ENCODE measurements at regions not wholly inside any gene's neighbourhood (a gene's known extent, or its start where the extent isn't known, plus 50 kb on each side); places are given as distances from the start of the nearest gene placed in this dataset.
"Not testable (repeated sequence)": the region's sequence is repeated elsewhere in the genome, so short reads cannot be mapped to it uniquely, and the experiment has no call there.

GRCh38 chr5:28313953-28314352 lies 1275.6 kb upstream of the CDH9 start:
- DNase-seq (no peak), ATAC-seq (no peak)
- Mint-ChIP-seq H3K27ac (no peak overlapping the region), H3K27me3 (no peaks in the 10 kb centered on the region), H3K36me3 (no peaks in the 10 kb centered on the region), H3K4me3 (no peak overlapping the region), H3K4me1 (peaks cover 0 to 1% (median 0%) of the 10 kb centered on the region in 4 donors), H3K9me3 (peaks cover 0 to 29% (median 8%) of the 10 kb centered on the region in 9 donors)
- POLR2A ChIA-PET: no interaction called here

- Mint-ChIP-seq H3K4me3 (no peak overlapping the region), H3K27me3 (no peaks in the 10 kb centered on the region), H3K27ac (no peak overlapping the region), H3K36me3 (no peaks in the 10 kb centered on the region), H3K9me3 (peaks cover 0 to 25% (median 4%) of the 10 kb centered on the region in 9 donors), H3K4me1 (peaks cover 0 to 1% (median 0%) of the 10 kb centered on the region in 4 donors)
- POLR2A ChIA-PET: no interaction called here
- DNase-seq (no peak), ATAC-seq (no peak)
Observed at GRCh38 chr5:28313321-28313951, 1275.0 kb upstream of the CDH9 start.

GRCh38 chr5:28310696-28311095 lies 1272.3 kb upstream of the CDH9 start:
- Mint-ChIP-seq H3K36me3 (no peaks in the 10 kb centered on the region), H3K27me3 (no peaks in the 10 kb centered on the region), H3K27ac (no peak overlapping the region), H3K4me1 (no peaks in the 10 kb centered on the region), H3K4me3 (no peak overlapping the region), H3K9me3 (peaks cover 0 to 32% (median 7%) of the 10 kb centered on the region in 9 donors)
- ATAC-seq: no peak
- POLR2A ChIA-PET: no interaction called here
- DNase-seq: no peak

- ATAC-seq: no peak
- Mint-ChIP-seq H3K36me3 (no peaks in the 10 kb centered on the region), H3K4me3 (no peak overlapping the region), H3K9me3 (peaks cover 0 to 18% (median 8%) of the 10 kb centered on the region in 9 donors), H3K4me1 (no peaks in the 10 kb centered on the region), H3K27me3 (no peaks in the 10 kb centered on the region), H3K27ac (no peak overlapping the region)
- POLR2A ChIA-PET: no interaction called here
- no peak for DNase-seq
Observed at GRCh38 chr5:28305891-28306290, 1267.5 kb upstream of the CDH9 start.

GRCh38 chr5:28301712-28302111 lies 1263.3 kb upstream of the CDH9 start:
- Mint-ChIP-seq H3K27ac (no peak overlapping the region), H3K4me3 (no peak overlapping the region), H3K9me3 (peaks cover 0 to 19% (median 8%) of the 10 kb centered on the region in 9 donors), H3K4me1 (no peaks in the 10 kb centered on the region), H3K27me3 (no peaks in the 10 kb centered on the region), H3K36me3 (no peaks in the 10 kb centered on the region)
- POLR2A ChIA-PET: no interaction called here
- ATAC-seq: no peak
- DNase-seq: no peak

- no peak overlapping the region for H3K27ac Mint-ChIP-seq
- POLR2A ChIA-PET: no interaction called here
- no peak overlapping the region for H3K4me3 Mint-ChIP-seq
- no peak for DNase-seq
- H3K27me3 Mint-ChIP-seq: no peaks in the 10 kb centered on the region
- no peak for ATAC-seq
- peaks cover 0 to 4% (median 2%) of the 10 kb centered on the region in 3 donors for H3K36me3 Mint-ChIP-seq
- H3K9me3 Mint-ChIP-seq: peaks cover 2 to 21% (median 14%) of the 10 kb centered on the region in 9 donors
- H3K4me1 Mint-ChIP-seq: no peaks in the 10 kb centered on the region
Observed at GRCh38 chr5:28296254-28297013, 1258.0 kb upstream of the CDH9 start.

- H3K36me3 Mint-ChIP-seq, H3K27me3 Mint-ChIP-seq, DNase-seq, H3K4me1 Mint-ChIP-seq, POLR2A ChIA-PET, H3K4me3 Mint-ChIP-seq, H3K27ac Mint-ChIP-seq, ATAC-seq: not testable (repeated sequence)
- peaks cover 0 to 17% (median 5%) of the 10 kb centered on the region in 9 donors for H3K9me3 Mint-ChIP-seq
Observed at GRCh38 chr5:28287021-28287420, 1248.6 kb upstream of the CDH9 start.

GRCh38 chr5:28286566-28286965 lies 1248.2 kb upstream of the CDH9 start:
- Mint-ChIP-seq H3K9me3 (peaks cover 0 to 17% (median 5%) of the 10 kb centered on the region in 9 donors), H3K27me3 (no peaks in the 10 kb centered on the region), H3K36me3 (no peaks in the 10 kb centered on the region), H3K4me1 (no peaks in the 10 kb centered on the region), H3K4me3 (no peak overlapping the region), H3K27ac (no peak overlapping the region)
- no peak for DNase-seq
- ATAC-seq: no peak
- POLR2A ChIA-PET: no interaction called here

GRCh38 chr5:28284788-28285187 lies 1246.4 kb upstream of the CDH9 start:
- no peak for ATAC-seq
- no peaks in the 10 kb centered on the region for H3K36me3 Mint-ChIP-seq
- peaks cover 0 to 22% (median 8%) of the 10 kb centered on the region in 9 donors for H3K9me3 Mint-ChIP-seq
- H3K4me3 Mint-ChIP-seq: no peak overlapping the region
- no peaks in the 10 kb centered on the region for H3K4me1 Mint-ChIP-seq
- no peaks in the 10 kb centered on the region for H3K27me3 Mint-ChIP-seq
- POLR2A ChIA-PET: no interaction called here
- no peak overlapping the region for H3K27ac Mint-ChIP-seq
- no peak for DNase-seq

- no peaks in the 10 kb centered on the region for H3K27me3 Mint-ChIP-seq
- H3K4me1 Mint-ChIP-seq: no peaks in the 10 kb centered on the region
- H3K9me3 Mint-ChIP-seq: peaks cover 0 to 18% (median 3%) of the 10 kb centered on the region in 9 donors
- POLR2A ChIA-PET: no interaction called here
- no peak overlapping the region for H3K4me3 Mint-ChIP-seq
- ATAC-seq (no peak), DNase-seq (no peak)
- H3K27ac Mint-ChIP-seq: no peak overlapping the region
- H3K36me3 Mint-ChIP-seq: no peaks in the 10 kb centered on the region
Observed at GRCh38 chr5:28281351-28281750, 1243.0 kb upstream of the CDH9 start.

GRCh38 chr5:28275931-28276330 lies 1237.5 kb upstream of the CDH9 start:
- no peaks in the 10 kb centered on the region for H3K4me1 Mint-ChIP-seq
- POLR2A ChIA-PET: no interaction called here
- no peaks in the 10 kb centered on the region for H3K36me3 Mint-ChIP-seq
- no peak overlapping the region for H3K27ac Mint-ChIP-seq
- ATAC-seq (no peak), DNase-seq (no peak)
- H3K4me3 Mint-ChIP-seq: no peak overlapping the region
- H3K27me3 Mint-ChIP-seq: no peaks in the 10 kb centered on the region
- peaks cover 3 to 23% (median 9%) of the 10 kb centered on the region in 9 donors for H3K9me3 Mint-ChIP-seq

- H3K27ac Mint-ChIP-seq: no peak overlapping the region
- H3K27me3 Mint-ChIP-seq: no peaks in the 10 kb centered on the region
- DNase-seq: no peak
- H3K9me3 Mint-ChIP-seq: peaks cover 5 to 25% (median 17%) of the 10 kb centered on the region in 9 donors
- POLR2A ChIA-PET: no interaction called here
- no peaks in the 10 kb centered on the region for H3K4me1 Mint-ChIP-seq
- no peak for ATAC-seq
- peaks cover 0 to 4% (median 0%) of the 10 kb centered on the region in 3 donors for H3K36me3 Mint-ChIP-seq
- no peak overlapping the region for H3K4me3 Mint-ChIP-seq
Observed at GRCh38 chr5:28269978-28270377, 1231.6 kb upstream of the CDH9 start.

- ATAC-seq: no peak
- Mint-ChIP-seq H3K9me3 (peaks cover 0 to 19% (median 10%) of the 10 kb centered on the region in 9 donors), H3K4me1 (no peaks in the 10 kb centered on the region), H3K4me3 (no peak overlapping the region), H3K27ac (no peak overlapping the region), H3K27me3 (no peaks in the 10 kb centered on the region), H3K36me3 (peaks cover 0 to 4% (median 0%) of the 10 kb centered on the region in 3 donors)
- POLR2A ChIA-PET: no interaction called here
- no peak for DNase-seq
Observed at GRCh38 chr5:28265877-28266276, 1227.5 kb upstream of the CDH9 start.

- Mint-ChIP-seq H3K27me3 (no peaks in the 10 kb centered on the region), H3K27ac (no peak overlapping the region), H3K4me3 (no peak overlapping the region), H3K4me1 (no peaks in the 10 kb centered on the region), H3K9me3 (peaks cover 5 to 31% (median 17%) of the 10 kb centered on the region in 9 donors), H3K36me3 (no peaks in the 10 kb centered on the region)
- ATAC-seq (no peak), DNase-seq (no peak)
- POLR2A ChIA-PET: no interaction called here
Observed at GRCh38 chr5:28254846-28255245, 1216.5 kb upstream of the CDH9 start.

All from naive thymus-derived CD8-positive, alpha-beta T cell (primary cell).